ACC112 (cell line): ENCODE measurements at regions not wholly inside any gene's neighbourhood (a gene's known extent, or its start where the extent isn't known, plus 50 kb on each side); places are given as distances from the start of the nearest gene placed in this dataset.
"Not testable (repeated sequence)": the region's sequence is repeated elsewhere in the genome, so short reads cannot be mapped to it uniquely, and the experiment has no call there.

ENCODE experiments used
- H2AFZ ChIP-seq: fragments of 200-600 bp; sonication (generic); one replicate; pipeline ENCODE4 v1.6.0; 2017; ENCODE audit warnings: antibody characterized with exemption, low read length; ENCODE audit not compliant: unreplicated experiment
- H3K27ac ChIP-seq: fragments of 200-600 bp; sonication (generic); 2 replicates; pipeline ENCODE4 v1.5.1; 2014; ENCODE audit warnings: low read depth, mild to moderate bottlenecking, antibody characterized with exemption, low read length, moderate library complexity
- H3K27me3 ChIP-seq: fragments of 200-600 bp; sonication (generic); 2 replicates; pipeline ENCODE4 v1.6.1; 2014; ENCODE audit warnings: mild to moderate bottlenecking, antibody characterized with exemption, low read length, moderate library complexity, mixed read lengths; ENCODE audit not compliant: insufficient read depth
- H3K36me3 ChIP-seq: fragments of 200-600 bp; sonication (generic); 2 replicates; pipeline ENCODE4 v1.6.1; 2016; ENCODE audit warnings: mild to moderate bottlenecking, antibody characterized with exemption, low read length, moderate library complexity, mixed read lengths; ENCODE audit not compliant: insufficient read depth
- H3K4me1 ChIP-seq: fragments of 200-600 bp; sonication (generic); one replicate; pipeline ENCODE4 v1.6.1; 2016; ENCODE audit warnings: low read length, mixed read lengths; ENCODE audit not compliant: insufficient read depth, unreplicated experiment, control insufficient read depth
- H3K4me3 ChIP-seq: fragments of 200-600 bp; sonication (generic); 2 replicates; pipeline ENCODE4 v1.5.1; 2014; ENCODE audit warnings: mild to moderate bottlenecking, low read depth, low read length
- H3K79me2 ChIP-seq: fragments of 200-600 bp; sonication (generic); one replicate; pipeline ENCODE4 v1.6.0; 2016; ENCODE audit warnings: low read length; ENCODE audit not compliant: control insufficient read depth, unreplicated experiment, insufficient read depth

DNA sequence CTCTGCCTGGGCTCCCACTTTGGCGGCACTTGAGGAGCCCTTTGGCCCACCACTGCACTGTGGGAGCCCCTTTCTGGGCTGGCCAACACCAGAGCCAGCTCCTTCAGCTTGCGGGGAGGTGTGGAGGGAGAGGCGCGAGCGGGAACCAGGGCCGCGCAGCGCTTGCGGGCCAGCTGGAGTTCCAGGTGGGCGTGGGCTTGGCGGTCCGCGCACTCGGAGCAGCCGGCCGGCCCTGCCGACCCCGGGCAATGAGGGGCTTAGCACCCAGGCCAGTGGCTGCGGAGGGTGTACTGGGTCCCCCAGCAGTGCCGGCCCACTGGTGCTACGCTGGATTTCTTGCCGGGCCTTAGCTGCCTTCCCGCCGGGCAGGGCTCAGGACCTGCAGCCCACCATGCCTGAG, 178.2 kb upstream of the MYO3A start:
- H3K4me1 ChIP-seq, H3K4me3 ChIP-seq, H3K27ac ChIP-seq, H3K27me3 ChIP-seq, H3K36me3 ChIP-seq, H3K79me2 ChIP-seq, H2AFZ ChIP-seq: not testable (repeated sequence)

- Histone ChIP-seq H3K27ac (no peak overlapping the region), H3K79me2 (no peaks in the 10 kb centered on the region), H3K4me3 (no peak overlapping the region), H3K36me3 (no peaks in the 10 kb centered on the region), H3K27me3 (no peaks in the 10 kb centered on the region), H2AFZ (no peak overlapping the region), H3K4me1 (no peaks in the 10 kb centered on the region)
Measured at GRCh38 chr10:25756784-25757183, 177.2 kb upstream of the MYO3A start.

DNA sequence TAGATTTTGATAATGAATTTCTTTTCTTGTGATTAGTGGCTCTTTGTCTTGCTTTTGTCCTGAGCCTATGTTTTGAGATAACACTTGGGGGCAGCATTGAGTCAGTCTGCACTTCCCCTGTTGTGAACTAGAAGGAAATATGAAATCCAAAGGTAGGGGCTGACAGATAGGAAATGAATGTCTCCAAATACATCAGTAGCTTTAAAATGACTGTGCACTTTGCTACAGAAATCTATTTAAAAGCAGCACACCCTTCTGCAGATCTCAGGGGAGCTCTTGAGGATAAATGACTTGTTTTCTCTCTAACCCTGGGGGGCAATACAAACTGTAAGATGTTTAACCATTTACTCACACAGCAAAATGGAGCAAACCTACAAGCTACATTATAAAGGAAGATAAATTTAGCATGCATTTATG, 176.0 kb upstream of the MYO3A start:
- Histone ChIP-seq H3K27me3 (no peaks in the 10 kb centered on the region), H3K79me2 (no peaks in the 10 kb centered on the region), H2AFZ (no peak overlapping the region), H3K27ac (no peak overlapping the region), H3K4me3 (no peak overlapping the region), H3K4me1 (no peaks in the 10 kb centered on the region), H3K36me3 (no peaks in the 10 kb centered on the region)

DNA sequence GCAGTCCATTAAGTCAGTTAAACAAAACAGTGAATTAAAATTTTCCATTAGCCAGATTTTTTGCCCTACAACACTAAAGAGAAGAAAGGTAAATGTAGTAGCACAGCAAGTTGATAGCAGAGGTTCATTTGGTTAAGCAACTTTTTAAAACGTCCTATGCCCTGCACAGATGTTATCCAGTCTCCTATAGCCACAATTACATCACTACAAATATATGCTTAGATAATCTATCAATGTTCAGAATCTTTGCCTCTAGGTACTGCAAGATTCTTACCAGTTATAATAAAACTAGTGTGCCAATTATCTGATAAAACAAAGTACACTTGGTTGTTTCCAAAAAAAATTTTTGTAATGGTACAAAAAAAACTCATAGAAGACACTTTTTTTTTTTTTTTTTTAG, 175.5 kb upstream of the MYO3A start:
- Histone ChIP-seq H3K4me1 (no peaks in the 10 kb centered on the region), H2AFZ (no peak overlapping the region), H3K4me3 (no peak overlapping the region), H3K27ac (no peak overlapping the region), H3K79me2 (no peaks in the 10 kb centered on the region), H3K36me3 (no peaks in the 10 kb centered on the region), H3K27me3 (no peaks in the 10 kb centered on the region)

- Histone ChIP-seq H3K4me3 (no peak overlapping the region), H3K4me1 (no peaks in the 10 kb centered on the region), H2AFZ (no peak overlapping the region), H3K79me2 (no peaks in the 10 kb centered on the region), H3K36me3 (no peaks in the 10 kb centered on the region), H3K27ac (no peak overlapping the region), H3K27me3 (no peaks in the 10 kb centered on the region)
Measured at GRCh38 chr10:25761937-25762336, 172.1 kb upstream of the MYO3A start.

- Histone ChIP-seq H3K4me1 (no peaks in the 10 kb centered on the region), H3K27ac (no peak overlapping the region), H2AFZ (no peak overlapping the region), H3K36me3 (no peaks in the 10 kb centered on the region), H3K4me3 (no peak overlapping the region), H3K79me2 (no peaks in the 10 kb centered on the region), H3K27me3 (no peaks in the 10 kb centered on the region)
Measured at GRCh38 chr10:25766213-25766612, 167.8 kb upstream of the MYO3A start.

GRCh38 chr10:25766687-25767221, 167.3 kb upstream of the MYO3A start:
- Histone ChIP-seq H3K36me3 (no peaks in the 10 kb centered on the region), H3K27me3 (no peaks in the 10 kb centered on the region), H3K27ac (no peak overlapping the region), H3K79me2 (no peaks in the 10 kb centered on the region), H2AFZ (no peak overlapping the region), H3K4me3 (no peak overlapping the region), H3K4me1 (no peaks in the 10 kb centered on the region)

- no peak overlapping the region for H2AFZ ChIP-seq
- no peaks in the 10 kb centered on the region for H3K27me3 ChIP-seq
- no peaks in the 10 kb centered on the region for H3K4me1 ChIP-seq
- H3K79me2 ChIP-seq = no peaks in the 10 kb centered on the region
- H3K4me3 ChIP-seq = no peak overlapping the region
- H3K36me3 ChIP-seq = no peaks in the 10 kb centered on the region
- H3K27ac ChIP-seq = no peak overlapping the region
Measured at GRCh38 chr10:25768167-25768566, 165.9 kb upstream of the MYO3A start.

DNA sequence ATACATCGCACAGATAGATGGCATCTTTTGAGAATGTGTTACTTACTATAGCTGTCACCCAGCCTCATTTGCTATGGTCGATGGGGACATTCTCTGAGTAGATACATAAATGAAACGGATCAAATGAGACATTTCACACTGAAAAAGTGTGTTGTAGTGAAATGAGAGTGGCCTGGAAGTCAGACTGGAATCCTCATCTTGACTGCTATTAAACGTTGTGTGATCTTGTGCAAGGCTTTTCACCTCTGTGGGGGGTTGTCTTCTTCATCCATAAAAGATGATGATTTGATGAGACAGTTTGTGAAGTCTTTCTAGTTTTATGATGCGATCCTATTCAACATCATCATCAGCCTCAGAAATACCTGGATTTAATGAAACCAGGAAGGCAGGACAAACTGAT, 155.4 kb upstream of the MYO3A start:
- Histone ChIP-seq H3K27me3 (no peaks in the 10 kb centered on the region), H3K4me3 (no peak overlapping the region), H2AFZ (no peak overlapping the region), H3K27ac (no peak overlapping the region), H3K36me3 (no peaks in the 10 kb centered on the region), H3K79me2 (no peaks in the 10 kb centered on the region), H3K4me1 (no peaks in the 10 kb centered on the region)

GRCh38 chr10:25786161-25786560, 147.9 kb upstream of the MYO3A start:
- H3K4me3 ChIP-seq = no peak overlapping the region
- no peaks in the 10 kb centered on the region for H3K36me3 ChIP-seq
- H3K27me3 ChIP-seq = no peaks in the 10 kb centered on the region
- H3K27ac ChIP-seq = no peak overlapping the region
- no peaks in the 10 kb centered on the region for H3K79me2 ChIP-seq
- H2AFZ ChIP-seq = no peak overlapping the region
- H3K4me1 ChIP-seq = no peaks in the 10 kb centered on the region

DNA sequence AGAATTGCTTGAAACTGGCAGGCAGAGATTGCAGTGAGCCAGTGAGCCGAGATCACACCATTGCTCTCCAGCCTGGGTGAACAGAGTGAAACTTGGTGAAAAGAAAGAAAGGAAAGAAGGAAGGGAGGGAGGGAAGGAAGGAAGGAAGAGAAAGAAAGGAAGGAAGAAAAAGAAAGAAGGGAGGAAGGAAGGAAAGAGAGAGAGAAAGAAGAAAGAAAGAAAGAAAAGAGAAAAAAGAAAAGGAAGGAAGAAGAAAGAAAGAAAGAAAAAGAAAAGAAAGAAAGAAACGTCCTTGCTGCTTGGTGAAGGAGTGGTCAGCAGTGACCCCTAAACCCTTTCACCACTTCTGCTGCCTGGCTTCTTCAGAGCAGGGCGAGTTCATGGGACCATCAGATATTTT, 147.1 kb upstream of the MYO3A start:
- Histone ChIP-seq H3K4me3 (no peak overlapping the region), H2AFZ (no peak overlapping the region), H3K4me1 (no peaks in the 10 kb centered on the region), H3K27me3 (no peaks in the 10 kb centered on the region), H3K36me3 (no peaks in the 10 kb centered on the region), H3K79me2 (no peaks in the 10 kb centered on the region), H3K27ac (no peak overlapping the region)
